Esophagus muscularis mucosa (tissue), 4 donors: ENCODE measurements at regions not wholly inside any gene's neighbourhood (a gene's known extent, or its start where the extent isn't known, plus 50 kb on each side); places are given as distances from the start of the nearest gene placed in this dataset.

Experiments used
- DNase-seq: peaks from one replicate; pipeline ENCODE4 v3.0.0-alpha.2; 2017; ENCODE audit errors: extremely low spot score
- H3K27ac ChIP-seq, 4 donors: fragments of 200-600 bp; sonication (generic); replicated peaks in 1 of 4; 1 replicate in 3 of 4; 2 replicates in 1 of 4; pipeline ENCODE4 v1.5.1; 2016 to 2019; ENCODE audit warnings: mild to moderate bottlenecking in 1 of 4
- H3K27me3 ChIP-seq, 4 donors: fragments of 200-600 bp; sonication (generic); one replicate each; pipeline versions ENCODE4 v1.5.1 to v1.6.0; 2016 to 2019
- H3K36me3 ChIP-seq, 4 donors: fragments of 200-600 bp; sonication (generic); one replicate each; pipeline ENCODE4 v1.5.1; 2016 to 2019
- H3K4me1 ChIP-seq, 4 donors: fragments of 200-600 bp; sonication (generic); one replicate each; pipeline ENCODE4 v1.5.1; 2016 to 2019
- H3K4me3 ChIP-seq, 4 donors: fragments of 200-600 bp; sonication (generic); 1 replicate in 2 of 4; 2 replicates in 2 of 4; pipeline ENCODE4 v1.5.1; 2016 to 2019; ENCODE audit warnings: mild to moderate bottlenecking in 4 of 4, moderate library complexity in 1 of 4
- H3K9me3 ChIP-seq, 4 donors: fragments of 200-600 bp; sonication (generic); 1 replicate in 3 of 4; 2 replicates in 1 of 4; pipeline ENCODE4 v1.5.1; 2016 to 2019
- CTCF ChIP-seq, 3 experiments: fragments of 200-600 bp in 2 of 3; fragments of 450-650 bp in 1 of 3; sonication (generic) in 2 of 3; IDR thresholded peaks; one replicate each; pipeline ENCODE4 v1.5.1; 2017 to 2019; ENCODE audit warnings: antibody characterized with exemption in 3 of 3, mild to moderate bottlenecking in 2 of 3, moderate library complexity in 1 of 3
- EP300 ChIP-seq: sonication (generic); formaldehyde crosslinking; IDR thresholded peaks from one replicate; pipeline ENCODE4 v1.6.1; 2017; ENCODE audit warnings: antibody characterized with exemption
- POLR2A ChIP-seq: fragments of 450-650 bp; IDR thresholded peaks from one replicate; pipeline ENCODE4 v1.6.1; 2017; ENCODE audit warnings: antibody characterized with exemption, moderate library complexity, mild to moderate bottlenecking, low read depth
- POLR2AphosphoS5 ChIP-seq, 2 donors: sonication (generic); formaldehyde crosslinking; IDR thresholded peaks; one replicate each; pipeline ENCODE4 v1.6.1; 2017; ENCODE audit warnings: antibody characterized with exemption in 2 of 2
- WGBS: methylation state at CpG from one replicate; pipeline ENCODE4 v1.1.5; 2018; 5-methylcytosine and 5-hydroxymethylcytosine counted together
- intact Hi-C: fragments of 100-400 bp; cut with DNase I; formaldehyde crosslinking; loops from one replicate; pipeline ENCODE4 v1.15.1; 2023

- 77% methylated on average over 1 of the region's 1 CpG for WGBS
- no peaks in the 10 kb centered on the region for H3K36me3 ChIP-seq
- DNase-seq: peak; percentile 45
These were observed 107.4 kb upstream of the RIPOR2 start for GRCh38 chr6:25042984-25043725.

DNA sequence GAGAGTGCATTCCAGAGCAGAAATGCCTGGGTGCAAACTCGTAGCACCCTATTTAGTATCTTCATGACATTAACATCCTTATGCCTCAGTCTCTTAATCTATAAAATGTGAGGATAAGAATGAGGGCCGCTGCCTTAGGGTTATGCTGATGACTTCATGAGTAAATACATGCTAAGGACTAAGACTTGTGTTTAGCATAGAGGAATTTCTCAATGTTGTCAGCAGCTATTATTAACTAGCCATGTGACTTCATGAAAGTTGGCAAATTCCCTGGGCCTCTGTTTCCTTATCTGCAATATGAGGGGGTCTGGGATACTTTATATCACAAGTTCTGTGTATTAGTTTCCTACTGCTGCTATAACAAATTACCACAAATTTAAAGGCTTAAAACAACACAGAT lies 108.1 kb upstream of the RIPOR2 start:
- no peak for DNase-seq
- Histone ChIP-seq H3K4me1 (no peaks in the 10 kb centered on the region), H3K36me3 (no peaks in the 10 kb centered on the region), H3K4me3 (no peak overlapping the region), H3K27ac (no peak overlapping the region), H3K27me3 (no peaks in the 10 kb centered on the region), H3K9me3 (no peaks in the 10 kb centered on the region)
- TF ChIP-seq EP300 (no peak), CTCF (IDR thresholded peaks at IDR 0.05) (no peak), POLR2AphosphoS5 (IDR thresholded peaks at IDR 0.05) (no peak), POLR2A (no peak)
- 93% methylated on average over 2 of the region's 2 CpGs for WGBS
- intact Hi-C loops: no loop called here

More at GRCh38 chr6:25042984-25043725, 107.4 kb upstream of the RIPOR2 start:
- Histone ChIP-seq H3K27me3 (no peaks in the 10 kb centered on the region), H3K27ac (no peak overlapping the region), H3K9me3 (no peaks in the 10 kb centered on the region), H3K4me1 (no peaks in the 10 kb centered on the region), H3K4me3 (no peak overlapping the region)
- intact Hi-C loops: no loop called here
- TF ChIP-seq POLR2AphosphoS5 (IDR thresholded peaks at IDR 0.05) (no peak), POLR2A (no peak), EP300 (no peak), CTCF (IDR thresholded peaks at IDR 0.05) (no peak)

GRCh38 chr6:25046942-25047341 lies 111.2 kb upstream of the RIPOR2 start:
- Histone ChIP-seq H3K27ac (no peak overlapping the region), H3K9me3 (no peaks in the 10 kb centered on the region), H3K4me1 (no peaks in the 10 kb centered on the region), H3K36me3 (no peaks in the 10 kb centered on the region), H3K4me3 (no peak overlapping the region), H3K27me3 (no peaks in the 10 kb centered on the region)
- intact Hi-C loops: no loop called here
- WGBS: 89% methylated on average over 2 of the region's 2 CpGs
- no peak for DNase-seq
- TF ChIP-seq POLR2AphosphoS5 (IDR thresholded peaks at IDR 0.05): no peak
- TF ChIP-seq EP300: no peak
- no peak for TF ChIP-seq CTCF (IDR thresholded peaks at IDR 0.05)
- TF ChIP-seq POLR2A: no peak

- H3K27ac ChIP-seq: no peak overlapping the region
- intact Hi-C loops: no loop called here
- no peak overlapping the region for H3K4me3 ChIP-seq
- H3K4me1 ChIP-seq: peaks cover 0 to 10% (median 0%) of the 10 kb centered on the region in 4 donors
- WGBS: 28% methylated on average over 6 of the region's 6 CpGs
- no peak for TF ChIP-seq EP300
- TF ChIP-seq CTCF (IDR thresholded peaks at IDR 0.05): no peak
- TF ChIP-seq POLR2A: no peak
- no peak for TF ChIP-seq POLR2AphosphoS5 (IDR thresholded peaks at IDR 0.05)
- DNase-seq: no peak
- H3K9me3 ChIP-seq: no peaks in the 10 kb centered on the region
- H3K27me3 ChIP-seq: no peaks in the 10 kb centered on the region
- H3K36me3 ChIP-seq: no peaks in the 10 kb centered on the region
These were observed 114.6 kb upstream of the RIPOR2 start for GRCh38 chr6:25050356-25050755.

GRCh38 chr6:25051083-25051482 lies 115.3 kb upstream of the RIPOR2 start:
- Histone ChIP-seq H3K36me3 (no peaks in the 10 kb centered on the region), H3K4me3 (no peak overlapping the region), H3K4me1 (peaks cover 0 to 10% (median 0%) of the 10 kb centered on the region in 4 donors), H3K27me3 (no peaks in the 10 kb centered on the region), H3K9me3 (no peaks in the 10 kb centered on the region), H3K27ac (no peak overlapping the region)
- no peak for DNase-seq
- WGBS: 53% methylated on average over 2 of the region's 2 CpGs
- TF ChIP-seq POLR2AphosphoS5 (IDR thresholded peaks at IDR 0.05) (no peak), CTCF (IDR thresholded peaks at IDR 0.05) (no peak), POLR2A (no peak), EP300 (no peak)
- intact Hi-C loops: no loop called here
